Dermis microvascular lymphatic vessel endothelial cell (primary cell): ENCODE measurements at regions not wholly inside any gene's neighbourhood (a gene's known extent, or its start where the extent isn't known, plus 50 kb on each side); places are given as distances from the start of the nearest gene placed in this dataset.

Source experiments
- DNase-seq, 2 donors: peaks; one replicate each; pipeline versions ENCODE4 v3.0.0 to v3.0.0-alpha.2; 2010; ENCODE audit warnings: low read depth in 2 of 2

- DNase-seq, result no peak
Measured at GRCh38 chr7:31284106-31284505, 56.4 kb downstream of the NEUROD6 start.

- DNase-seq, result no peak
Measured at GRCh38 chr7:31271641-31272405, 68.7 kb downstream of the NEUROD6 start.

GRCh38 chr7:31267486-31267885 is 73.0 kb downstream of the NEUROD6 start:
- no peak for DNase-seq

GRCh38 chr7:31263338-31263737 is 77.2 kb downstream of the NEUROD6 start:
- no peak for DNase-seq

- no peak for DNase-seq
Measured at GRCh38 chr7:31261341-31261740, 79.2 kb downstream of the NEUROD6 start.

GRCh38 chr7:31260851-31261250 is 79.7 kb downstream of the NEUROD6 start:
- no peak for DNase-seq

GRCh38 chr7:31258391-31258790 is 82.1 kb downstream of the NEUROD6 start:
- no peak for DNase-seq

GRCh38 chr7:31256506-31256905 is 84.0 kb downstream of the NEUROD6 start:
- DNase-seq, result no peak

- no peak for DNase-seq
Measured at GRCh38 chr7:31254926-31255325, 85.6 kb downstream of the NEUROD6 start.

- DNase-seq, result no peak
Measured at GRCh38 chr7:31253532-31253931, 87.0 kb downstream of the NEUROD6 start.

- no peak for DNase-seq
Measured at GRCh38 chr7:31251441-31251840, 89.1 kb downstream of the NEUROD6 start.

- DNase-seq, result no peak
Measured at GRCh38 chr7:31249671-31250070, 90.9 kb downstream of the NEUROD6 start.

GRCh38 chr7:31236868-31237267 is 103.7 kb downstream of the NEUROD6 start:
- DNase-seq, result no peak

GRCh38 chr7:31234836-31235605 is 105.5 kb downstream of the NEUROD6 start:
- no peak for DNase-seq

GRCh38 chr7:31228957-31229356 is 111.6 kb downstream of the NEUROD6 start:
- DNase-seq, result no peak

GRCh38 chr7:31214751-31215150 is 125.8 kb downstream of the NEUROD6 start:
- DNase-seq, result no peak

GRCh38 chr7:31211281-31211680 is 129.2 kb downstream of the NEUROD6 start:
- DNase-seq, result no peak

- no peak for DNase-seq
Measured at GRCh38 chr7:31204071-31204470, 136.5 kb downstream of the NEUROD6 start.

- DNase-seq, result no peak
Measured at GRCh38 chr7:31203551-31203950, 137.0 kb downstream of the NEUROD6 start.

- no peak for DNase-seq
Measured at GRCh38 chr7:31202801-31203200, 137.7 kb downstream of the NEUROD6 start.

- peak in 1 of 2 donors; percentile 17 for DNase-seq
Measured at GRCh38 chr7:31192986-31193385, 140.9 kb downstream of the ADCYAP1R1 start.

GRCh38 chr7:31190906-31191305 is 138.8 kb downstream of the ADCYAP1R1 start:
- DNase-seq, result no peak

- DNase-seq, result no peak
Measured at GRCh38 chr7:31186202-31186601, 134.1 kb downstream of the ADCYAP1R1 start.
